Gastroesophageal sphincter (tissue), 3 donors: ENCODE measurements at regions not wholly inside any gene's neighbourhood (a gene's known extent, or its start where the extent isn't known, plus 50 kb on each side); places are given as distances from the start of the nearest gene placed in this dataset.

Experiments used
- CTCF ChIP-seq, 4 experiments: fragments of 200-600 bp in 2 of 4; fragments of 450-650 bp in 2 of 4; sonication (generic) in 1 of 4; IDR thresholded peaks; one replicate each; pipeline ENCODE4 v1.5.1; 2017 to 2019; ENCODE audit warnings: antibody characterized with exemption in 4 of 4, mild to moderate bottlenecking in 2 of 4, moderate library complexity in 2 of 4
- EP300 ChIP-seq: sonication (generic); formaldehyde crosslinking; IDR thresholded peaks from one replicate; pipeline ENCODE4 v1.6.1; 2017; ENCODE audit warnings: antibody characterized with exemption, mild to moderate bottlenecking
- POLR2A ChIP-seq, 2 donors: fragments of 450-650 bp; IDR thresholded peaks; one replicate each; pipeline ENCODE4 v1.6.1; 2017; ENCODE audit warnings: antibody characterized with exemption in 2 of 2, mild to moderate bottlenecking in 2 of 2, moderate library complexity in 1 of 2
- POLR2AphosphoS5 ChIP-seq: sonication (generic); formaldehyde crosslinking; IDR thresholded peaks from one replicate; pipeline ENCODE4 v1.6.1; 2017; ENCODE audit warnings: antibody characterized with exemption

GRCh38 chr4:64777286-64777685 lies 368.0 kb upstream of the TECRL start:
- TF ChIP-seq CTCF (IDR thresholded peaks at IDR 0.05) (no peak), POLR2A (IDR thresholded peaks at IDR 0.05) (no peak), POLR2AphosphoS5 (no peak), EP300 (no peak)
